Neutrophil (primary cell): ENCODE measurements at regions not wholly inside any gene's neighbourhood (a gene's known extent, or its start where the extent isn't known, plus 50 kb on each side); places are given as distances from the start of the nearest gene placed in this dataset.

Source experiments
- H3K27ac ChIP-seq: fragments of 200-600 bp; sonication (generic); 2 replicates; pipeline ENCODE4 v1.5.1; 2016; ENCODE audit warnings: mild to moderate bottlenecking, moderate library complexity
- H3K27me3 ChIP-seq: fragments of 200-600 bp; sonication (generic); 2 replicates; pipeline ENCODE4 v1.6.0; 2016; ENCODE audit warnings: mild to moderate bottlenecking
- H3K36me3 ChIP-seq: fragments of 200-600 bp; sonication (generic); 2 replicates; pipeline ENCODE4 v1.5.1; 2017
- H3K4me1 ChIP-seq, 2 experiments: fragments of 200-600 bp in 1 of 2; sonication (generic) in 1 of 2; 1 replicate in 1 of 2; 2 replicates in 1 of 2; pipeline versions ENCODE4 v1.5.1 to v1.6.1; 2013 to 2016; ENCODE audit warnings: low read depth in 1 of 2, low read length in 1 of 2, mild to moderate bottlenecking in 1 of 2, moderate library complexity in 1 of 2; ENCODE audit not compliant: control insufficient read depth in 1 of 2, insufficient read depth in 1 of 2
- H3K4me3 ChIP-seq, 2 experiments: fragments of 200-600 bp in 1 of 2; sonication (generic) in 1 of 2; 1 replicate in 1 of 2; 2 replicates in 1 of 2; pipeline ENCODE4 v1.5.1; 2013 to 2016; ENCODE audit warnings: low read depth in 1 of 2, low read length in 1 of 2, mild to moderate bottlenecking in 1 of 2, moderate library complexity in 1 of 2
- H3K9me3 ChIP-seq: fragments of 200-600 bp; sonication (generic); 2 replicates; pipeline ENCODE4 v1.5.1; 2016
- TF ChIP-seq, protein P1 (sequence below): fragments of 200-600 bp; sonication (generic); IDR thresholded peaks from 2 replicates; pipeline ENCODE4 v1.5.1; 2016; ENCODE audit warnings: antibody characterized with exemption

- TF ChIP-seq, protein P1, sequence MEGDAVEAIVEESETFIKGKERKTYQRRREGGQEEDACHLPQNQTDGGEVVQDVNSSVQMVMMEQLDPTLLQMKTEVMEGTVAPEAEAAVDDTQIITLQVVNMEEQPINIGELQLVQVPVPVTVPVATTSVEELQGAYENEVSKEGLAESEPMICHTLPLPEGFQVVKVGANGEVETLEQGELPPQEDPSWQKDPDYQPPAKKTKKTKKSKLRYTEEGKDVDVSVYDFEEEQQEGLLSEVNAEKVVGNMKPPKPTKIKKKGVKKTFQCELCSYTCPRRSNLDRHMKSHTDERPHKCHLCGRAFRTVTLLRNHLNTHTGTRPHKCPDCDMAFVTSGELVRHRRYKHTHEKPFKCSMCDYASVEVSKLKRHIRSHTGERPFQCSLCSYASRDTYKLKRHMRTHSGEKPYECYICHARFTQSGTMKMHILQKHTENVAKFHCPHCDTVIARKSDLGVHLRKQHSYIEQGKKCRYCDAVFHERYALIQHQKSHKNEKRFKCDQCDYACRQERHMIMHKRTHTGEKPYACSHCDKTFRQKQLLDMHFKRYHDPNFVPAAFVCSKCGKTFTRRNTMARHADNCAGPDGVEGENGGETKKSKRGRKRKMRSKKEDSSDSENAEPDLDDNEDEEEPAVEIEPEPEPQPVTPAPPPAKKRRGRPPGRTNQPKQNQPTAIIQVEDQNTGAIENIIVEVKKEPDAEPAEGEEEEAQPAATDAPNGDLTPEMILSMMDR, result no peak
- H3K36me3 ChIP-seq, result no peaks in the 10 kb centered on the region
- H3K27me3 ChIP-seq, result no peaks in the 10 kb centered on the region
- no peak overlapping the region for H3K4me3 ChIP-seq
- no peak overlapping the region for H3K27ac ChIP-seq
- H3K9me3 ChIP-seq, result no peaks in the 10 kb centered on the region
- no peaks in the 10 kb centered on the region for H3K4me1 ChIP-seq
Observed at GRCh38 chr10:8825611-8826010, 771.1 kb downstream of the GATA3 start.

DNA sequence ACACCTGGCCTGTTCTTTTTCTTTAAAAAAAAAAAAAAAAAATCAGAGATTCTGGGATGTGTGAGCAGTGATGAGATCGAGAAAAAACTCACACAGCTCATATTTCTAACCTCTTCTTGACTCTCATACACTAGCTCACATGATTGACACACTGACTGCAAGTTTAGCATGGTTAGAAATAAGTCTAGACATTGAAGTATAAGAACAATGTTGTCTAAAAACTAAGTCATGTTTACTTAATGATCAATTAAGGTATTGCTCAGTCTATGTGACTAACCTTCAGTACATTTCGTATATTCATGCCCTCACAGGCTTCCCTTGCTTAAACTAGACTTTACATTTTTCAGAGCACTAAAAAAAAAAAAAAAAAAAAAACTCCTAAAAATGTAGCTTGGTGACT lies 775.1 kb downstream of the GATA3 start:
- TF ChIP-seq, protein P1, result no peak
- H3K27ac ChIP-seq, result no peak overlapping the region
- no peaks in the 10 kb centered on the region for H3K36me3 ChIP-seq
- H3K9me3 ChIP-seq, result no peaks in the 10 kb centered on the region
- no peak overlapping the region for H3K4me3 ChIP-seq
- H3K4me1 ChIP-seq, result no peaks in the 10 kb centered on the region
- H3K27me3 ChIP-seq, result no peaks in the 10 kb centered on the region

DNA sequence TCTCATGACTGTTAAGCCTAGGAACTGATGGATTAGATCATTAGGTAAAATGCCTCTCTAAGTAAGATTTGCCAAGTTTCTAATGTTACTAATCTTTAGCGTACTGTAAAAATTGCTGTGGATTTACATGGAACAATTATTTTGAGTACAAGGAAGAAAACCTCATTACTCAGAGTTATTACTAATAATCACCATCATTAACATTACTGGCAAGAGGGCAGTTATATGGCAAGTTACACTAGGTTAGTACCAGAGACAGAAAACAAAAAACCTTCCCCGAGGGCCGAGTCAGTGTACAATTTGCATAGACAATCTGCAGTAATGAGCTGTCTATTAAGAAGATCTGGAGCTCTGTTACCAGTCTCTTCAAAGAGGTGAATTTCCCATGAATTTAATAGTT lies 775.6 kb downstream of the GATA3 start:
- H3K4me1 ChIP-seq, result no peaks in the 10 kb centered on the region
- no peaks in the 10 kb centered on the region for H3K27me3 ChIP-seq
- no peaks in the 10 kb centered on the region for H3K36me3 ChIP-seq
- H3K9me3 ChIP-seq, result no peaks in the 10 kb centered on the region
- TF ChIP-seq, protein P1, result no peak
- no peak overlapping the region for H3K4me3 ChIP-seq
- no peak overlapping the region for H3K27ac ChIP-seq

- Histone ChIP-seq H3K27me3 (no peaks in the 10 kb centered on the region), H3K36me3 (no peaks in the 10 kb centered on the region), H3K9me3 (no peaks in the 10 kb centered on the region), H3K27ac (no peak overlapping the region), H3K4me3 (no peak overlapping the region), H3K4me1 (no peaks in the 10 kb centered on the region)
- TF ChIP-seq, protein P1, result no peak
Observed at GRCh38 chr10:8830876-8831275, 776.4 kb downstream of the GATA3 start.

DNA sequence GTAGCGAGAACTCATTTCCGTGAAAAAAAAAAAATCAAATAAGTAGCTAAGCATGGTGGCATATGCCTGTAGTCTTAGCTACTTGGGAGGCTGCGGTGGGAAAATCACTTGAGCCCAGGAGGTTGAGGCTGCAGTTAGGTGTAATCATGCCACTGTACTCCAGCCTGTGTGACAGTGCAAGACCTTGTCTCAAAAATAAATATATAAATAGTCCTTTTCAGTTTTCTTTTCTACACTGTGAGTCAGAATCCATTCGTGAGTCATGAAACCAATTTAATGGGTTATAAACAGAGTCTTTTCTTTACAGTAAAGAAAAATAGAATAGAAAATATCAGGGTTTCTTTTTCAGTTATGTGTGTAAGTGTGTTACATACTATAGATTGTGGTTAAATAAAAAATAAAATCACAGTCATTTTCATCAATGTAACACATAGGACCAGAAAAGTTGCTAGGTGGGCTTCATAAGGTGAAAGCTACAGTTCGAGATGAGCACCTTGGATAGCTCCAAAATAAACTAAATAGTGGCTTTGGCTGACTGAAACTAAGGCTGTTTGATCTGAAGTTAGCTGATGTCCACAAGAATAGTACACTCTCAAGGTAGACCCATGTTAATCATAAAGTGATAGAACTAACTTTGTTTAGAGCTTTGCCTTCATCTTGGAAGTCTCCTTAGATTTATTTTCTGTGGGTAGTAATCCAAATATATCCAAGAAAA lies 781.1 kb downstream of the GATA3 start:
- Histone ChIP-seq H3K9me3 (no peaks in the 10 kb centered on the region), H3K4me3 (no peak overlapping the region), H3K4me1 (no peaks in the 10 kb centered on the region), H3K36me3 (no peaks in the 10 kb centered on the region), H3K27ac (no peak overlapping the region), H3K27me3 (no peaks in the 10 kb centered on the region)
- TF ChIP-seq, protein P1, result no peak

GRCh38 chr10:8840356-8840755 lies 785.9 kb downstream of the GATA3 start:
- Histone ChIP-seq H3K36me3 (no peaks in the 10 kb centered on the region), H3K4me1 (no peaks in the 10 kb centered on the region), H3K4me3 (no peak overlapping the region), H3K9me3 (no peaks in the 10 kb centered on the region), H3K27ac (no peak overlapping the region), H3K27me3 (no peaks in the 10 kb centered on the region)
- TF ChIP-seq, protein P1, result no peak
